ENCODE measurements at regions not wholly inside any gene's neighbourhood (a gene's known extent, or its start where the extent isn't known, plus 50 kb on each side); places are given as distances from the start of the nearest gene placed in this dataset.

DNA sequence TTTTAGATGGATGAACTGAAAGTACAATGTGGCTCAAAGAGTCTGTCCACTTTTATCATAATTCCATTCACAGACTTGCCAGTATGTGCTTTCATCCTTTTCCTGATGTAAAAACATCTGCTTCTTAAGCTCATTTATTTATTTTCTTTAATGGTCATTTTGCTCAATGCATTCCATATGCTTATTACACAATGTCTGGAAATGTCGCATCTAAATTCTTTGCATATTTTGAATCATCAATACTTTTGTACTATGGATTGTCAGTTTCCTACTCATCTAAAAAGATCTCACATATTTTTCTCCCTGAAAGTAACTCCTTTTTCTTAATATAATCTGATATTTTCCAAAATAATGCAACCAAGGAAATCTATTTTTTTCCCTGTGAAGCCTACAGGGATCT, 1315.8 kb downstream of the EFNB2 start:
- no peak for TF ChIP-seq POLR2A (IDR thresholded peaks at IDR 0.05)
- TF ChIP-seq, protein P1, sequence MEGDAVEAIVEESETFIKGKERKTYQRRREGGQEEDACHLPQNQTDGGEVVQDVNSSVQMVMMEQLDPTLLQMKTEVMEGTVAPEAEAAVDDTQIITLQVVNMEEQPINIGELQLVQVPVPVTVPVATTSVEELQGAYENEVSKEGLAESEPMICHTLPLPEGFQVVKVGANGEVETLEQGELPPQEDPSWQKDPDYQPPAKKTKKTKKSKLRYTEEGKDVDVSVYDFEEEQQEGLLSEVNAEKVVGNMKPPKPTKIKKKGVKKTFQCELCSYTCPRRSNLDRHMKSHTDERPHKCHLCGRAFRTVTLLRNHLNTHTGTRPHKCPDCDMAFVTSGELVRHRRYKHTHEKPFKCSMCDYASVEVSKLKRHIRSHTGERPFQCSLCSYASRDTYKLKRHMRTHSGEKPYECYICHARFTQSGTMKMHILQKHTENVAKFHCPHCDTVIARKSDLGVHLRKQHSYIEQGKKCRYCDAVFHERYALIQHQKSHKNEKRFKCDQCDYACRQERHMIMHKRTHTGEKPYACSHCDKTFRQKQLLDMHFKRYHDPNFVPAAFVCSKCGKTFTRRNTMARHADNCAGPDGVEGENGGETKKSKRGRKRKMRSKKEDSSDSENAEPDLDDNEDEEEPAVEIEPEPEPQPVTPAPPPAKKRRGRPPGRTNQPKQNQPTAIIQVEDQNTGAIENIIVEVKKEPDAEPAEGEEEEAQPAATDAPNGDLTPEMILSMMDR (IDR thresholded peaks at IDR 0.05): no peak
